Endometrial microvascular endothelial cells (primary cell): ENCODE measurements at regions not wholly inside any gene's neighbourhood (a gene's known extent, or its start where the extent isn't known, plus 50 kb on each side); places are given as distances from the start of the nearest gene placed in this dataset.

Source experiments
- in situ Hi-C: cut with HindIII; loops from 2 replicates; pipeline ENCODE4 v1.10.0; 2017; ENCODE audit warnings: low sequenced_read_pairs, low pct_unique_long_range_greater_than_20kb; ENCODE audit errors: inconsistent ontology term

- in situ Hi-C loops: no loop called here
Observed at GRCh38 chr6:139679516-139680179, 305.2 kb upstream of the CITED2 start.

DNA sequence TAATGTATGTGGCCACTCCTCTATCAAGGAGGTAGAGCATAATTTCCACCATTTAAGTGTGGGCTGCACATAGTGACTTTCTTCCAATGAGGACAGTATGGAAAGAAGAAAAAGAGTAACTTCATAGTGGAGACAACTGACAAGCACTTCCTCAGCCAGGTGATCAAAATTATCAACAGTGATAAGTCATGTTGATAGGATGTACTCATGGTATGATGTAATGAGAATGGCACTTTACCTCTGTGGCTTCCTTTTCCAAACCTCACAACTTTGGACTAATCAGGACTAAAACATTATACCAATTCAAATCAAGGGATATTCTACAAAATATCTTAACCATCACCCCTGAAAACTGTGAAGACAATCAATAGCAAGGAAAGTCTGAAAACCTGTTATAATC is 302.3 kb upstream of the CITED2 start:
- in situ Hi-C loops: no loop called here

DNA sequence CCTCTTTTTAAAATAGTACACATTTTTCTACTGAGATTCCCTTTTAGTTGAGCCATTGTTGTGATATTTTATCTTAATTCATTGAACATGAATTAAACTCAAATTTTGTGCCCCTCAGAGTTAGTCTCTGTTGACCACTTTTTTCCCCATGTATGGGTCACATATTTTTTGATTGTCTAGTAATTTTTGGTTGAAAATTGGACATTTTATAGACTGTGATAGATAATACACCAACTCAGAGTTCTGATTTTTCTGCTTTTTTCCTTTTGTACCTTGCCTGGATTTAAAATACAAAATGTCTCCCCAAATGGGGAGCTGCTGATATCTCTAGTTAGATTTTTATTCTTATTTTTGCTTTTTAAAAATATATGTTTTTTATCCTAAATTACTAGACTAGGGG is 291.8 kb upstream of the CITED2 start:
- in situ Hi-C loops: no loop called here

GRCh38 chr6:139663996-139664395 is 289.5 kb upstream of the CITED2 start:
- in situ Hi-C loops: no loop called here

DNA sequence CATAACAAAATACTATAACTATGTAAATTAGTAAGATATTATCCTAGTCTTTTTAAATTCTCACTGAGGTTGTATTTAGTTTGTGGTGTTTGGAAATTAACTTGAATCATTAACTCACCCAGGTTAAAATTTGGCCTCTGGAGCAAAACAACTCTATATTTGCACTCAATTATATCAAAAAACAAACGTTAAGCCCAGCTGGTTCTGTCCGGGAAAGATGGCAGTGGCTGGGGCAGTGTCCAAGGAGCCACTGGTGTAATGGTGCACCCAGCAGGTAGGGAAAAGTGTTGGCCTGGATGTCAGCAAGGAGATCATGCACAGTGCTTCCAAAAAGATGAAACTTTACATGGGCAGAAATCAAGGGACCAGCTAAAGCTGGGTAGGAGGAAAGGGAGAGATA is 285.3 kb upstream of the CITED2 start:
- in situ Hi-C loops: no loop called here

DNA sequence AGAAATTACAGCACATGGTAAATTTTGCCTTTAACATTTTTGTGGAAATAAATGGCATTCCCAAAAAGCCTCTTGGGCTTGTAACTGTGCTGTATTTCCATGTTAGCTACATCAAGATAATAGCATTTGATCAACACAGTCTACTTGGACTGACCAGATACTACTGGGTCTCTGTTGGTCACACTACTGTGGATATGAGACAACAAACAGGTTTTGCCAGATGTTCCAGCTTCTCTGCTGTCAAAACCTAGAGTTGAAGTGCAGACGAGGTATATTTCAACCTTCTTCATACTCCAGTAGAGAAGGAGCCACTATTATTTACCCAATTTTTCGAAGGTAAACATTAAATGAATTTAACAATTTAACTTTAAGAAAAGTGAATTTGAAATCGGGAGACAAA is 284.7 kb upstream of the CITED2 start:
- in situ Hi-C loops: no loop called here

- in situ Hi-C loops: no loop called here
Observed at GRCh38 chr6:139657119-139657518, 282.7 kb upstream of the CITED2 start.

DNA sequence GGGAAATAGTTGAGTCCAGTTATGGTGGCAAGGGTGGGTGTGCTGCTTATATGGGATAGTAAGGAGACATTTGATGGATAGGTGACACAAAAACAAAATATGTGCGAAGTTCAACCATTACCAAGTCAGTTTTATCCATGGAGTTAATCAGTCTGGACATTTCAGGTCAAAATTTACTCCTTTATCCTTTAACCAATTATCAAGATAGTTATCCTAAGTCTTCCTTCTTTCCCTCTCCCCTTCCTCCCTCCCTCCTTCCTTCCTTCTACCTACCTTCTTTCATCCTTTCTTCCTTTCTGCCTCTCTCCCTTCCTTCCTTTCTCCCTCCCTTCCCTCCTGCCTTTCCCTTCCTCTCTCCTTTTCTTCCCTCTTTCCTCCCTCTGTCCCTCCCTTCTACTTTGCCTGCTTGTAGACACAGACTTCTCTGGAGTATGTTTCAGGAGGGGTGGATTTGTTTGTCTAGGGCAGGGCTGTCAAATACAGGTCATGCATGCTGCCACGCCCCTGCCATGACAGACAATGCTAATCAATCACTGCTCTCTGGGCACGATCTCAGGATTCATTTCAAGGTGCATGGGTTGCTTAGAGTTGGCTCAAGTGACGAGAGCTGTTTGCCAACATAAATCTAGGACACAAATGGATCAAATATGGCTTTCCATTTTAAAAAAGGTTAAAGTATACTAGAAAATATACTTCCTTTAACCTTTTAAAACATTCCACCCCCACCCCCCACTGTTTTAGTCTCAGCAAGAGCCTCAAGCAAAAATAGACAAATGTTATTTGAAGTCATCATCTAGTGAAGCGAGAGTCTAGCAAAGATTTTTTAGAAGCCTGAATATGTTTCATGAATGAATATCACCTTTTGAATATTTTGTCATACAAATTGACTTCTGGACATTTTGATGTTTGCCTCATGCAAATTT is 281.6 kb upstream of the CITED2 start:
- in situ Hi-C loops: no loop called here

DNA sequence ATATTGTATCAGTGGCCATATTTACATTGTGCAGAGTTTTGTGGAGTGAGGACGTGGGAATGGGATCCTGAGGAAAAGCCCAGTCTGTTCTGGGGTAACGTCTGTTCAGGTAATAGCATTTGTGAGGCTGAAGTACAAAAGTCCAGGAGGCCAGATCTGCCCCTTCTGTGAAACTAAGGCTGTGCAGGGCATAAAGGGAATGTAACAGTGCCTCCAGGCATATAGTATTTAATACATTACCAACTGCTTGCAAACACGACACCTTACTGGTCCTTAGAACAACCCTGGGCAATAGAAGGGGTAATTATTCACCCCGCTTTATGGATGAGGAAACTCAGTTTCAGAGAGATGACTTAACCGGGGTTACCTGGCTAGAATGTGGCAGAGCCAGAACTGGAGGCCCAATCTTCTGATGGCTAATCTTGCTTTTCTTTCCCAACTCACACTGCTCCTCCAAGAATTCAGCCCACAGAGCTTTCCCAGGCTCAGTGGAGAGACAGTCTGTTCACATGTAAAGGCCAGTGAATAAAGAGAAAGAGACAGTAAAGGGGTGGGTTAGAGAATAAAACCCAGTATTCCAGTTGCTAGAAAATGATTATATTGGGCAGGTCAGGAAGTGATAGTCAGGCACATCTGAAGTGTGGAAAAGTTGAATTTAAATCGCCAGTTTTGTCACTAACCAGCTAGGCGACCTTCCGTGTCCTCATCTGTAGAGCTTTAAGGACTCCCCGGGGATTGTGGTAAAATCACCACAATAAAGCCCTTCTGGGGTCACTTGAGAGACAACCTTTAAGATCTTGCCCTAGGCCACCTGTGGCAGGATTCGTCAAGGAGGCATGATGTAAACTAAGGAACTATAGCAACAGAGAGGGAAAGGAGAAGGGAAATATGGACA is 280.7 kb upstream of the CITED2 start:
- in situ Hi-C loops: no loop called here

- in situ Hi-C loops: no loop called here
Observed at GRCh38 chr6:139654309-139654708, 279.9 kb upstream of the CITED2 start.

- in situ Hi-C loops: no loop called here
Observed at GRCh38 chr6:139653111-139653510, 278.7 kb upstream of the CITED2 start.

- in situ Hi-C loops: no loop called here
Observed at GRCh38 chr6:139650941-139651340, 276.5 kb upstream of the CITED2 start.

- in situ Hi-C loops: no loop called here
Observed at GRCh38 chr6:139649732-139650131, 275.3 kb upstream of the CITED2 start.

GRCh38 chr6:139649128-139649527 is 274.7 kb upstream of the CITED2 start:
- in situ Hi-C loops: no loop called here

DNA sequence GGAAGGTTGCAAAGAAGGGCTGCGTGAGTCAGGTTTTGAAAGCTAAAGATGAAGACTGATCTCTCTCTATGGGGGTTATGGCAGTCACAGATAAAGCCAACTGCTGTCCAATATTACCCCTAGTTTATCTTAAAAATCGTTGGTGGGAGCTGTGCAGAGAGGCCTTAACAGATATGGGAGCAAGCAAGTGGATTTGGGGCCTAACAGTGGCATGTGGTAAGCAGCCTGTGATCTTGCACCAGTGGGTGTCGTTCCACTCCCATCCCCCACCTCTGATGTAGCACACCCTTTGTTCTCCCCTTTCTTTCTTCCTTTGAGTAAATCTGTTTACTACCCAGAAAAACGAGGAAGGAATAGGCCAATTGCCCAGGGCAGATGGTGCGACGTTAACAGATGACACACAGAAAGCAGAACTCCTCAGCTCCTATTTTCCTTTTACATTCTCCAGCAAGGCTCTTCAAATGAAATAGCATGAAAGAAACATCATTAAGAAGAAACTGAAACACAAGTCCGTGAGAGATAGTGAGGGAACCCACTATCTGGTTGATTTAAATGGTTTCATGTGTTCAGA is 274.1 kb upstream of the CITED2 start:
- in situ Hi-C loops: no loop called here

GRCh38 chr6:139647841-139648240 is 273.4 kb upstream of the CITED2 start:
- in situ Hi-C loops: no loop called here

DNA sequence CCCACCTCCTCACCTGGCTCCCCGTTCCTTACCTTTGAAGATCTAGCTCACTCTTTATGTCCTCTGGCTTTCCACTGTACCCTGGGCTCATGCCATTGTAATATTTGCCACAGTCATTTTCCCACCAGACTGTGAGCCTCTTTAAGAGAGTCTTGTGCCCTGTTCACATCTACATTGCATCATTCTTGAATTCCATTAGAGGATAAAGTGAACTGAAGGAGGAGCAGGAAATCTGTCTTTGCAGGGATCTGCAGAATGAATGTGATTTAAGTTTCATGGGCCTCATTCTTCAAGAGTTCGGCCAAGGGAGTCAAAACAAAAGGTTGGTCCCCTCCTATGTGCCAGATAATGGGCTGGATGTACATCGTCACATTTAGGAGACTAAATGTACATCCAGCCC is 272.6 kb upstream of the CITED2 start:
- in situ Hi-C loops: no loop called here

- in situ Hi-C loops: no loop called here
Observed at GRCh38 chr6:139644821-139645220, 270.4 kb upstream of the CITED2 start.

DNA sequence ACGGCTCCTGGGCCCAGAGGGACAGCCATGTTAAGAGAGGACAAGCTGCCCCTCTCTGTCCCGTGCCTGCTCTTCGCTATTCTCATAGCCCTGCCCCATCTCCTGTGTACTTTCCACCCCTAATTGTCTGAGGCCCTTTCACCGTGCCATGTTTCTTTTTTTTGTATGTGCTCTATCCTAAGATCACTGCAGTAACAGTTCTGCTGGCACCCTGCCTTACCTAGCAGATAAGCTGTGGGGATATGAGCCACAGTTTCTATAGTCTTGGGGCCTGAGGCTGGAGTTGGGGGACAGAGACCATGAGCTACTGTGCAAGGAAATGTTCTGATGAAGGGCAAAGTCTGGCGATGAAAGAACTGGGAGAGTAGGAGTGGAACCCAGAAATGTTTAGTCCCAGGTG is 269.5 kb upstream of the CITED2 start:
- in situ Hi-C loops: no loop called here
